GM21529 (cell line): ENCODE measurements at regions not wholly inside any gene's neighbourhood (a gene's known extent, or its start where the extent isn't known, plus 50 kb on each side); places are given as distances from the start of the nearest gene placed in this dataset.
A peak's percentile ranks its signal among the peaks of the same experiment; 100 is the strongest.
"Not testable (repeated sequence)": the region's sequence is repeated elsewhere in the genome, so short reads cannot be mapped to it uniquely, and the experiment has no call there.

Experiments
- ATAC-seq: cut with Tn5 transposase; IDR thresholded peaks from one replicate; pipeline ENCODE4 v1.9.1; 2021; ENCODE audit not compliant: unreplicated experiment

DNA sequence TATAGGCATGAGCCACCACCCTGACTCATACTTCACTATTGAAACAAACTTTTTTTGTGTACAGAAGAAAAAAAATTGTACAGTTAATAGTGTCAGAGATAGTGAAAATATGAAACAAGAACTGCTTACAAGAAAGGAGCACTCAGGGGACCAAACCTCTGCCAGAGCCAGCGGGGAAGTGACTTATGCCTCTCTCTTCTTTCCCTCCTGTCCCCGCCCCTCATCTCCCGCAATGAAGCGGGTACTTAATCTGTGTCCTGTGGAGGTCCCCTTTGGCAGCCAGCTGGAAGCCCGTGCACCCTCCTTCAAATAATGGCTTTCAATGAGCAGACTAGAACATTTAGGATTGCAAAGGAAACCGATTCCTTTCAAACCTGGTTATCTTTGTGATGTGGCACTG is 51.5 kb downstream of the PPIAL4A start:
- ATAC-seq = not testable (repeated sequence)

DNA sequence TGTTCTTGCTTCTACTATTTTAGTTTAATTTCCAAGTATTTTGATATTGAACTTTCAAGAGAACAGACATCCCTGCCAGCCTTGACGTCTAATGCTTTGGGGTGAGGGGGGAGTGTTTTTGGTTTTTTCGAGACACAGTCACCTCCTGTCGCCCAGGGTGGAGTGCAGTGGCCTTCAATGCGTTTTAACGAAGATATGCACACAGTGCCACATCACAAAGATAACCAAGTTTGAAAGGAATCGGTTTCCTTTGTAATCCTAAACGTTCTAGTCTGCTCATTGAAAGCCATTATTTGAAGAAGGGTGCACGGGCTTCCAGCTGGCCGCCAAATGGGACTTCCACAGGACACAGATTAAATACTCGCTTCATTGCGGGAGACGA is 52.3 kb downstream of the PPIAL4A start:
- not testable (repeated sequence) for ATAC-seq

- ATAC-seq = peak; percentile 82
Observed at GRCh38 chr1:120942218-120942944, 52.8 kb downstream of the PPIAL4A start.

DNA sequence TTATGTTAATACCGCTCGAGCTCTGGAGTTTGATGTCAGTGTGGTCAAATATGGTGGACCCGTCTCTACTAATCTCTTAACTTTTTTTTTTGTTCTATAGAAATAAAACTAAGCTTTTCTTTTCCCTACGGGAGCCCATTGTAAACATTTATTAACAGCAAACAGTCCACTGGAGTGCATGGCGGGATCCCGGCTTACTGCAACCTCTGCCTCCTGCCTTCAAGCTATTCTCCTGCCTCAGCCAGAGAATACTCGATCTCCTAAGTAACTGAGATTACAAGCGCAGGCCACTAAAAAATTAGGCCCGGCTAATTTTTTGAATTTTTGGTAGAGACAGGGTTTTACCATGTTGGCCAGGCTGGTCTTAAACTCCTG is 53.4 kb downstream of the PPIAL4A start:
- not testable (repeated sequence) for ATAC-seq

GRCh38 chr1:120944691-120945090 is 55.1 kb downstream of the PPIAL4A start:
- not testable (repeated sequence) for ATAC-seq

- not testable (repeated sequence) for ATAC-seq
Observed at GRCh38 chr1:120945122-120945521, 55.6 kb downstream of the PPIAL4A start.

DNA sequence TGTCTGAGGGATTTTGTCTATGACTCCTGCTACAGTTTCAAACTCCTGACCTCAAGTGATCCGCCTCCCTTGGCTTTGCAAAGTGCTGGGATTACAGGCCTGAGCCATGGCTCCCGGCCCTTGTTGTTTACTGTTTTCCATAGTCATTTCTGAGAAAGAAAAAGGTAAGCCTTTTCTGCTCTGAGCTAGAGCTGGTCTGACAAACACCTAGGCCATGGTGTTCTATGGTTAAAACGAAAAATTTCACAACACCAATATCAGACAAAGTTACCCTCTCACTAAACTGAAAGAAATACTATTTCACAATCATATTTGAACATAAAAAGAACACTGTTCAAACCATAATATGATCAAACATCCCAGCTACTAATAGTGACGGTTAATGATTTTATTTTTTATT is 57.5 kb downstream of the PPIAL4A start:
- not testable (repeated sequence) for ATAC-seq

GRCh38 chr1:120949724-120950123 is 60.2 kb downstream of the PPIAL4A start:
- not testable (repeated sequence) for ATAC-seq

GRCh38 chr1:120950633-120951032 is 61.1 kb downstream of the PPIAL4A start:
- not testable (repeated sequence) for ATAC-seq

- ATAC-seq = not testable (repeated sequence)
Observed at GRCh38 chr1:120951100-120951499, 61.5 kb downstream of the PPIAL4A start.

DNA sequence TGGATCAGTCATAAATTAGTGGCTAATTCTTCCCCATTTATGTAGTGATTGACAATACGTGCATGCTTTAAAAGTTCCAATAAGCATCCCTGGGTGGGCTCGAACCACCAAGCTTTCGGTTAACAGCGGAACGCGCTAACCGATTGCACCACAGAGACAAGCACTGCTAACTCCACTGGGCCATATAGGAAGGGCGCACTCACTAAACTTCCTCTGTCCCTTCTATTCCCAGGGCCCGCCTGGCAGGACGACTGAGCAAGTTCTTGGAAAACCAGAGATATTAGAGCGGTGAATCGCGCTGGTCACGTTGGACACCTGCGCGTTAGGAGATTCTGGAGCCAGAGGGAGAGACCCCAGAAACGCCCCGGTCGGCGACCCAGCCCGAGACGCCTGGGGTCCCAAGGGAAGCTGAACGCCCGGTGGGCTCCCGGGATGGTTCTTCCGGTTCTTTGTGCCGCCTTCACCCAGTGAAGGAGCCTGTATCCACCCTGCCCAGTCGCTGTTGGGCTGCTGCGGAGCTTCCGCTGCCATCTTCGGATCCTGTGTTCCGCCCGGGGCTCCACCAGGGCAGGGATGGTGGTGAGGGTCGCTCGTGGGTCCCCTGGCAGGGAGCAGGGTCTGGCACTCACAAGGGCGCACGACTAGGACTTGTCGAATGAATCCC is 62.8 kb downstream of the PPIAL4A start:
- not testable (repeated sequence) for ATAC-seq

- not testable (repeated sequence) for ATAC-seq
Observed at GRCh38 chr1:120952871-120953265, 63.3 kb downstream of the PPIAL4A start.

GRCh38 chr1:120954736-120955135 is 65.2 kb downstream of the PPIAL4A start:
- no peak for ATAC-seq

DNA sequence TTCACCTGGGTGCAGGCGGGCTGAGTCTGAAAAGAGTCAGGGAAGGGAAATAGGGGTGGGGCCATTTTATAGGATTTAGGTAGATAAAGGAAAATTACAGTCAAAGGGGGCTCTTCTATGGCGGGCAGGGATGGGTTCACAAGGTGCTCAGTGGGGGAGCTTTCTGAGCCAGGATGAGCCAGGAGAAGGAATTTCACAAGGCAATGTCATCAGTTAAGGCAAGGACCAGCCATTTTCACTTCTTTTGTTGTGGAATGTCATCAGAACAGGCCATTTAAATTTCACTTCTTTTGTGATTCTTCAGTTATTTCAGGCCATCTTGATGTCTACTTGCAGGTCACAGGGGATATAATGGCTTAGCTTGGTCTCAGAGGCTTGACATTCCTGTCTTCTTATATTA is 66.4 kb downstream of the PPIAL4A start:
- ATAC-seq = not testable (repeated sequence)

GRCh38 chr1:120966018-120966417 is 76.4 kb downstream of the PPIAL4A start:
- not testable (repeated sequence) for ATAC-seq

GRCh38 chr1:120972863-120973262 is 83.3 kb downstream of the PPIAL4A start:
- ATAC-seq = not testable (repeated sequence)

- ATAC-seq = not testable (repeated sequence)
Observed at GRCh38 chr1:120973836-120974235, 84.3 kb downstream of the PPIAL4A start.

GRCh38 chr1:120977279-120977678 is 87.7 kb downstream of the PPIAL4A start:
- not testable (repeated sequence) for ATAC-seq

DNA sequence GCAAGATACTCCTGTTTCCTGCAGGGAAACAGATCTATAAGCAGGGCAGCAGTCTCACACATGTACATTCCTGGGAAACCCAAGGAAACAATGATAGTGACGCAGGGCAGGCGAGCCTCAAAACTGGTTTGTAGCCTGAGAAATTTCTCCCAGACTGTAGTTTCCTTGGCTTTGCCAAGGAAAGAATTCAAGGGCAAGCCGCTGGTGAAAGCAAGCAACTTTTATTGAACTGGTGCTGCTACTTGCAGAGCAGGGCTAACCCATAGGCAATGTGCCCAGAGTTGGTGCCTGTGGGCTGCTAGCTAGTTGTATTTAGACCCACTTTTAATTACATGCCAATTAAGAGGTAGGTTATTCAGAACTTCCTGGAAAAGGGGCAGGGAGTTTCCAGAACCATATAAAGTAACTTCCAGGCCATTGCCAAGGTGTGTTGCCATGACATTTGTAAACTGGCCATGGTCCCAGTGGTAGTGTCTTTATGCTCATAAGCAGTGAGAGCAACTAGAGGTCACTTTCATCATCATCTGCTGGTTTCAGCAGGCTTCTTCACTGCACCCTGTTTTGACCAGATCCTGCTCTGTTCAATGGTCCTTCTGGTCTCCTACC is 92.0 kb downstream of the PPIAL4A start:
- not testable (repeated sequence) for ATAC-seq

GRCh38 chr1:120994614-120995013 is 105.0 kb downstream of the PPIAL4A start:
- ATAC-seq = not testable (repeated sequence)

GRCh38 chr1:120995025-120995424 is 105.5 kb downstream of the PPIAL4A start:
- peak; percentile 82 for ATAC-seq
